C4-2B (cell line): ENCODE measurements at regions not wholly inside any gene's neighbourhood (a gene's known extent, or its start where the extent isn't known, plus 50 kb on each side); places are given as distances from the start of the nearest gene placed in this dataset.

ENCODE experiments used
- ZFX ChIP-seq: fragments of 450-650 bp; IDR thresholded peaks from 2 replicates; pipeline ENCODE4 v1.6.1; 2017
- TF ChIP-seq, protein P1 (sequence below): fragments of 450-650 bp; conservative IDR thresholded peaks from 2 replicates; pipeline ENCODE4 v1.5.1; 2017; ENCODE audit warnings: mild to moderate bottlenecking

- TF ChIP-seq, protein P1, sequence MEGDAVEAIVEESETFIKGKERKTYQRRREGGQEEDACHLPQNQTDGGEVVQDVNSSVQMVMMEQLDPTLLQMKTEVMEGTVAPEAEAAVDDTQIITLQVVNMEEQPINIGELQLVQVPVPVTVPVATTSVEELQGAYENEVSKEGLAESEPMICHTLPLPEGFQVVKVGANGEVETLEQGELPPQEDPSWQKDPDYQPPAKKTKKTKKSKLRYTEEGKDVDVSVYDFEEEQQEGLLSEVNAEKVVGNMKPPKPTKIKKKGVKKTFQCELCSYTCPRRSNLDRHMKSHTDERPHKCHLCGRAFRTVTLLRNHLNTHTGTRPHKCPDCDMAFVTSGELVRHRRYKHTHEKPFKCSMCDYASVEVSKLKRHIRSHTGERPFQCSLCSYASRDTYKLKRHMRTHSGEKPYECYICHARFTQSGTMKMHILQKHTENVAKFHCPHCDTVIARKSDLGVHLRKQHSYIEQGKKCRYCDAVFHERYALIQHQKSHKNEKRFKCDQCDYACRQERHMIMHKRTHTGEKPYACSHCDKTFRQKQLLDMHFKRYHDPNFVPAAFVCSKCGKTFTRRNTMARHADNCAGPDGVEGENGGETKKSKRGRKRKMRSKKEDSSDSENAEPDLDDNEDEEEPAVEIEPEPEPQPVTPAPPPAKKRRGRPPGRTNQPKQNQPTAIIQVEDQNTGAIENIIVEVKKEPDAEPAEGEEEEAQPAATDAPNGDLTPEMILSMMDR = no peak
- no peak for TF ChIP-seq ZFX
Measured at GRCh38 chr7:15113752-15114151, 211.2 kb upstream of the DGKB start.
